B cell (primary cell): ENCODE measurements at regions not wholly inside any gene's neighbourhood (a gene's known extent, or its start where the extent isn't known, plus 50 kb on each side); places are given as distances from the start of the nearest gene placed in this dataset.

Source experiments
- ATAC-seq: fragments of 200-7000 bp; cut with Tn5 transposase; one replicate; pipeline ENCODE4 v1.10.0; 2021; ENCODE audit warnings: low read depth, mild to moderate bottlenecking, moderate number of reproducible peaks, moderate library complexity
- CTCF ChIA-PET: fragments of 350-600 bp; sonication (Branson Sonifier 250); formaldehyde crosslinking; loops from one replicate; lab custom pipeline; 2021; ENCODE audit warnings: antibody characterized with exemption, inconsistent platforms; lab: Charles Lee
- POLR2A ChIA-PET: fragments of 350-600 bp; sonication (Branson Sonifier 250); formaldehyde crosslinking; loops from one replicate; lab custom pipeline; 2021; ENCODE audit warnings: antibody characterized with exemption; lab: Charles Lee
- DNase-seq: peaks from one replicate; pipeline ENCODE4 v3.0.0; 2013
- H2AFZ ChIP-seq: 2 replicates; pipeline ENCODE4 v1.6.1; 2012; ENCODE audit warnings: mild to moderate bottlenecking, low read depth, low read length; ENCODE audit not compliant: insufficient read depth, poor library complexity, severe bottlenecking
- H3K27ac ChIP-seq, 2 donors: 1 replicate in 1 of 2; 2 replicates in 1 of 2; pipeline ENCODE4 v1.5.1; 2012 to 2013; ENCODE audit warnings: low read length in 2 of 2, mild to moderate bottlenecking in 2 of 2, moderate library complexity in 1 of 2
- H3K27me3 ChIP-seq, 4 experiments: fragments of 200-600 bp in 1 of 4; sonication (generic) in 1 of 4; replicated peaks in 1 of 4; 1 replicate in 2 of 4; 2 replicates in 2 of 4; pipeline versions ENCODE4 v1.6.1 to v1.7.0; 2013 to 2016; ENCODE audit warnings: low read length in 3 of 4, mild to moderate bottlenecking in 2 of 4, mixed read lengths in 1 of 4, moderate library complexity in 1 of 4; ENCODE audit not compliant: insufficient read depth in 4 of 4, control insufficient read depth in 3 of 4; ENCODE audit errors: control extremely low read depth in 1 of 4
- H3K36me3 ChIP-seq, 2 experiments: replicated peaks in 1 of 2; 1 replicate in 1 of 2; 2 replicates in 1 of 2; pipeline versions ENCODE4 v1.6.1 to v1.7.1; 2013; ENCODE audit warnings: low read length in 1 of 2; ENCODE audit not compliant: insufficient read depth in 2 of 2, control insufficient read depth in 1 of 2; ENCODE audit errors: control extremely low read depth in 1 of 2, extremely low read depth in 1 of 2
- H3K4me1 ChIP-seq, 2 donors: fragments of 200-600 bp in 1 of 2; sonication (generic) in 1 of 2; 1 replicate in 1 of 2; 2 replicates in 1 of 2; pipeline versions ENCODE4 v1.5.1 to v1.6.1; 2013 to 2017; ENCODE audit warnings: low read length in 2 of 2; ENCODE audit not compliant: control insufficient read depth in 2 of 2, insufficient read depth in 2 of 2
- H3K4me2 ChIP-seq: replicated peaks from 2 replicates; pipeline ENCODE3; 2012; ENCODE audit warnings: mild to moderate bottlenecking, low read depth, low read length; ENCODE audit not compliant: poor library complexity, severe bottlenecking
- H3K4me3 ChIP-seq, 5 experiments: fragments of 200-600 bp in 1 of 5; sonication (generic) in 1 of 5; 1 replicate in 3 of 5; 2 replicates in 2 of 5; pipeline versions ENCODE4 v1.5.1 to v1.7.0; 2011 to 2016; ENCODE audit warnings: low read length in 4 of 5, mild to moderate bottlenecking in 4 of 5, low read depth in 2 of 5, control low read depth in 1 of 5, moderate library complexity in 1 of 5; ENCODE audit not compliant: insufficient read depth in 1 of 5; ENCODE audit errors: control extremely low read depth in 1 of 5, extremely low read depth in 1 of 5
- H3K79me2 ChIP-seq: fragments of 200-600 bp; sonication (generic); one replicate; pipeline ENCODE4 v1.6.0; 2016; ENCODE audit warnings: low read length; ENCODE audit not compliant: control insufficient read depth, insufficient read depth
- H3K9ac ChIP-seq: fragments of 200-600 bp; sonication (generic); 2 replicates; pipeline ENCODE4 v1.6.1; 2017; ENCODE audit warnings: mild to moderate bottlenecking, low read length, moderate library complexity
- H3K9me3 ChIP-seq, 3 donors: one replicate each; pipeline versions ENCODE4 v1.6.1 to v1.7.1; 2013; ENCODE audit warnings: low read length in 2 of 3; ENCODE audit not compliant: control insufficient read depth in 2 of 3, insufficient read depth in 1 of 3; ENCODE audit errors: control extremely low read depth in 1 of 3
- H4K20me1 ChIP-seq: 2 replicates; pipeline ENCODE4 v1.6.0; 2012; ENCODE audit warnings: mild to moderate bottlenecking, low read length; ENCODE audit not compliant: insufficient read depth, control insufficient read depth, poor library complexity, severe bottlenecking
- H3K27ac Mint-ChIP-seq: one replicate; pipeline ENCODE4 v1.8.0; 2021; ENCODE audit warnings: mixed read lengths
- H3K27me3 Mint-ChIP-seq: one replicate; pipeline ENCODE4 v1.8.0; 2021; ENCODE audit warnings: mixed read lengths
- H3K4me1 Mint-ChIP-seq: one replicate; pipeline ENCODE4 v1.8.0; 2021; ENCODE audit warnings: mixed read lengths
- H3K4me3 Mint-ChIP-seq: one replicate; pipeline ENCODE4 v1.8.0; 2021; ENCODE audit warnings: mixed read lengths
- H3K9me3 Mint-ChIP-seq: one replicate; pipeline ENCODE4 v1.8.0; 2022; ENCODE audit warnings: mixed read lengths; ENCODE audit not compliant: insufficient read depth
- CTCF ChIP-seq: fragments of 200-600 bp; IDR thresholded peaks from one replicate; pipeline ENCODE4 v1.8.0; 2022; ENCODE audit warnings: antibody characterized with exemption, mild to moderate bottlenecking
- EZH2 ChIP-seq: IDR thresholded peaks from 2 replicates; pipeline ENCODE4 v1.6.1; 2012; ENCODE audit warnings: borderline replicate concordance, low read depth, mild to moderate bottlenecking, moderate library complexity, low read length; ENCODE audit not compliant: insufficient read depth, poor library complexity, severe bottlenecking
- WGBS: methylation state at CpG from one replicate; pipeline ENCODE4 v1.1.5; 2013; ENCODE audit warnings: missing lambda C conversion rate; ENCODE audit not compliant: insufficient coverage; 5-methylcytosine and 5-hydroxymethylcytosine counted together
- intact Hi-C: fragments of 100-400 bp; cut with micrococcal nuclease; formaldehyde crosslinking; loops from one replicate; pipeline ENCODE4 v1.10.0; 2022

- no peak overlapping the region for H2AFZ ChIP-seq
- H3K9ac ChIP-seq = no peak overlapping the region
- H3K27me3 Mint-ChIP-seq = no peaks in the 10 kb centered on the region
- TF ChIP-seq CTCF (no peak), EZH2 (no peak)
- ChIA-PET POLR2A (no interaction called here), CTCF (no interaction called here)
- H3K4me2 ChIP-seq = no peak overlapping the region
- no peaks in the 10 kb centered on the region for H4K20me1 ChIP-seq
- no peaks in the 10 kb centered on the region for H3K9me3 Mint-ChIP-seq
- WGBS = 100% methylated on average over 2 of the region's 3 CpGs
- no peak overlapping the region for H3K4me3 Mint-ChIP-seq
- peaks cover 9% of the 10 kb centered on the region for H3K4me1 Mint-ChIP-seq
- H3K4me3 ChIP-seq = no peak overlapping the region
- intact Hi-C loops = no loop called here
- no peak overlapping the region for H3K27ac Mint-ChIP-seq
- H3K9me3 ChIP-seq = no peaks in the 10 kb centered on the region
- no peak for DNase-seq
- H3K79me2 ChIP-seq = no peaks in the 10 kb centered on the region
- H3K4me1 ChIP-seq = no peaks in the 10 kb centered on the region
- no peak overlapping the region for H3K27ac ChIP-seq
- H3K27me3 ChIP-seq = no peaks in the 10 kb centered on the region
- ATAC-seq = no peak
- H3K36me3 ChIP-seq = no peaks in the 10 kb centered on the region
Measured at GRCh38 chr20:39851459-39851858, 837.6 kb downstream of the MAFB start.

GRCh38 chr20:39850821-39851330 is 838.2 kb downstream of the MAFB start:
- H2AFZ ChIP-seq = no peak overlapping the region

More at GRCh38 chr20:39850821-39851330, 838.2 kb downstream of the MAFB start:
- TF ChIP-seq EZH2 (no peak), CTCF (no peak)
- peaks cover 9% of the 10 kb centered on the region for H3K4me1 Mint-ChIP-seq
- CTCF ChIA-PET = interaction anchor here (1.3 kb wide), 1 partner anchor 22 kb away, joined by 4 read pairs; no protein-coding TSS in a partner anchor
- DNase-seq (no peak), ATAC-seq (no peak)
- 50% methylated on average over 2 of the region's 5 CpGs for WGBS
- no peaks in the 10 kb centered on the region for H3K36me3 ChIP-seq
- H3K9me3 ChIP-seq = no peaks in the 10 kb centered on the region
- H3K4me1 ChIP-seq = no peaks in the 10 kb centered on the region
- no peak overlapping the region for H3K4me3 ChIP-seq
- H3K27me3 ChIP-seq = no peaks in the 10 kb centered on the region
- POLR2A ChIA-PET = no interaction called here
- no peak overlapping the region for H3K4me3 Mint-ChIP-seq
- no peaks in the 10 kb centered on the region for H4K20me1 ChIP-seq
- no peak overlapping the region for H3K27ac ChIP-seq
- no peaks in the 10 kb centered on the region for H3K9me3 Mint-ChIP-seq
- H3K4me2 ChIP-seq = no peak overlapping the region
- intact Hi-C loops = no loop called here
- H3K27me3 Mint-ChIP-seq = no peaks in the 10 kb centered on the region
- no peak overlapping the region for H3K27ac Mint-ChIP-seq
- no peak overlapping the region for H3K9ac ChIP-seq
- no peaks in the 10 kb centered on the region for H3K79me2 ChIP-seq
